Fibroblast of mammary gland (primary cell): ENCODE measurements at regions not wholly inside any gene's neighbourhood (a gene's known extent, or its start where the extent isn't known, plus 50 kb on each side); places are given as distances from the start of the nearest gene placed in this dataset.

Experiments used
- DNase-seq: peaks from one replicate; pipeline ENCODE4 v3.0.0-alpha.2; 2010; ENCODE audit warnings: low read depth
- H3K4me3 ChIP-seq: 2 replicates; pipeline ENCODE4 v1.5.1; 2011; ENCODE audit warnings: low read depth, mild to moderate bottlenecking, low read length, moderate library complexity; ENCODE audit not compliant: control insufficient read depth
- TF ChIP-seq, protein P1 (sequence below): conservative IDR thresholded peaks from 2 replicates; pipeline ENCODE4 v1.5.1; 2011; ENCODE audit warnings: low read depth, low read length, inconsistent platforms; ENCODE audit not compliant: control insufficient read depth, insufficient read depth

DNA sequence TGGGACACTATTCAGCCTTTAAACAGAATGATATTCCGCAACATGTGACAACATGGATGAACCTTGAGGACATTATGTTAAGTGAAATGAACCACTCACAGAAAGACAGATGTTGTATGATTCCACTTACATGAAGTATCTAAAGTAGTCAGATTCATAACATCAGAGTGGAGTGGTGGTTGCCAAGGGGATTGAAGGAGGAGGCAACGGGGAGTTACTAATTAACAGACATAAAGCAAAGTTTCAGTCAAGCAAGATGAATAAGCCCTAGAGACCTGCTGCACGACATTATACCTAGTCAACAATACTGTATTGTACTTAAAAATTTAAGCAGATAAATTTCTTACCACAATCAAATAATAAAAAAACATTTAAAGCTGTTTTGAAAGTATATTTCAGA is 105.0 kb upstream of the NR0B1 start:
- TF ChIP-seq, protein P1, sequence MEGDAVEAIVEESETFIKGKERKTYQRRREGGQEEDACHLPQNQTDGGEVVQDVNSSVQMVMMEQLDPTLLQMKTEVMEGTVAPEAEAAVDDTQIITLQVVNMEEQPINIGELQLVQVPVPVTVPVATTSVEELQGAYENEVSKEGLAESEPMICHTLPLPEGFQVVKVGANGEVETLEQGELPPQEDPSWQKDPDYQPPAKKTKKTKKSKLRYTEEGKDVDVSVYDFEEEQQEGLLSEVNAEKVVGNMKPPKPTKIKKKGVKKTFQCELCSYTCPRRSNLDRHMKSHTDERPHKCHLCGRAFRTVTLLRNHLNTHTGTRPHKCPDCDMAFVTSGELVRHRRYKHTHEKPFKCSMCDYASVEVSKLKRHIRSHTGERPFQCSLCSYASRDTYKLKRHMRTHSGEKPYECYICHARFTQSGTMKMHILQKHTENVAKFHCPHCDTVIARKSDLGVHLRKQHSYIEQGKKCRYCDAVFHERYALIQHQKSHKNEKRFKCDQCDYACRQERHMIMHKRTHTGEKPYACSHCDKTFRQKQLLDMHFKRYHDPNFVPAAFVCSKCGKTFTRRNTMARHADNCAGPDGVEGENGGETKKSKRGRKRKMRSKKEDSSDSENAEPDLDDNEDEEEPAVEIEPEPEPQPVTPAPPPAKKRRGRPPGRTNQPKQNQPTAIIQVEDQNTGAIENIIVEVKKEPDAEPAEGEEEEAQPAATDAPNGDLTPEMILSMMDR: no peak
- DNase-seq: no peak
- no peak overlapping the region for H3K4me3 ChIP-seq

DNA sequence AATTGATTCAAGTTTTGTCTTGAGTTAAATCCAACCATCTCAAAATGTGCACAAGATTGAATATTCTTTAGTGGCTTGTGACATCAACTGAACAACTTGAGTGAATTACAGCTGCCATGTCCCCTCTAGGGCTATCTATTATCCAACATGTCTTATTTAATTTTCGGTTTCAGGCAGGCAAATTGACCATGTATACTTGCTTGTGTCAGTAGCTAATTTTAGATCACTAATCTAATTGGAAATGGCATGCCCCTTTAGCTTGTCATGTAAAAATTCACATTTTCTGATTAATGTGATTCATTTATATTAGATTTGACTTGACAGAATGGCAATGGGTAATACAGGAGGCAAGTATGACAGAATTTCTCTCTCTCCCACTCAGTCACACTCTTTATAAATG is 93.2 kb upstream of the NR0B1 start:
- no peak for DNase-seq
- no peak overlapping the region for H3K4me3 ChIP-seq
- TF ChIP-seq, protein P1: no peak

DNA sequence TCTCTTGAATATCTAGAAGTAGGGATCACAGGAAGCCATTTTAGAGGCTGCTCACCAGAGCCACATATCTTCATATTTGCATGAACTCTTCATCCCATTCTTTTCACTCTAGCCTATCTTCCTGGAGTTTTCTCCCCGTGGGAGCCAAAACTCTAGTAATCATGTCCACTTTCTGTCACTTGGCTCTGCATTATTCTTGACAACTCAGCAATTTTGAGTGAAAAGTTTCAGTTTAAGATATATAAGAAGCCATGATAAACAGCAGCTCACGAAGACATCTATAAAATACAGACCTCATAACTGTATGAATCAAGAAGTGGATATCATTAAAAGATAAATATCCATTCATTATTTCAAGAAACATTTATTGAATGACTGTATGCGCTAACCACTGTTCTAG is 79.1 kb upstream of the NR0B1 start:
- H3K4me3 ChIP-seq: no peak overlapping the region
- TF ChIP-seq, protein P1: no peak
- no peak for DNase-seq

DNA sequence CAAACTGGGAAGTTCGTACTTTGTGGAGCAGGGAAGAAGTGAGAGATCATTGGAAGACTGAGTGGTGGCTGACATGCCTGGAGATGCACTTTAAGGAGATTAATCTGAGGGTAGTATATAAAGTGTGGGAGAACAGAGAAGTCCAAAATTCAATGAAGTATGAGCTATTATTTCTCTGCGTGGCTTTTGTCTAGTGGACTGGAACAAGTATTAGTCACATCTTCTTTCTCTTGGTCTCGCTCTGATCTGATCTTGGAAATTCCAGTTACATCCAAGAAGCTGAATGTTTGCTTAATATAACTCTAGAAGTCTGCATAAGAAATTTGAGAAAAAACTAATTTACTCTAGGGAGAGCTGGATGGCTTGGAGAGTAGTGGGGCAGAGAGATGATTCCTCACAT is 64.8 kb upstream of the NR0B1 start:
- DNase-seq: no peak

DNA sequence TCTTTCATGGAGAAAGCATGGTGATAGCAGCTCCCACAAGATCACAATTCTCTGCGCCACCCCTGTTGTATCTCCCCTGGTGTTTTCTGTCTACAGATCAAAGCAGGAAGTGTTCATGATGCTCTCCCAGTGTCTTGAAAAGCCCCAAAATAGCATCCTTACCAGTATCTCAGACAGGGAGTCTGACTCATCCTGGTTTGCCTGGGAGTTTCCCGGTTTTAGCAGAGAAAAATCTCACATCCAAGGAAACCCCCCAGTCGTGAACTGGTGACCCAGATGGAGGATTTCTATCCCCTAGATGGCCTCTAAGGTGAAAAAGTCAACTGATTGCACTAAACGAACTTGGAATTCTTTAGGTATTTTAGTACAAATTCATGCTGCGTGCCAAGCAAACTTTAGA is 64.3 kb upstream of the NR0B1 start:
- TF ChIP-seq, protein P1: no peak
- peak; percentile 3 for DNase-seq
- no peak overlapping the region for H3K4me3 ChIP-seq

More for the DNA sequence above, 64.8 kb upstream of the NR0B1 start:
- TF ChIP-seq, protein P1: no peak
- no peak overlapping the region for H3K4me3 ChIP-seq

DNA sequence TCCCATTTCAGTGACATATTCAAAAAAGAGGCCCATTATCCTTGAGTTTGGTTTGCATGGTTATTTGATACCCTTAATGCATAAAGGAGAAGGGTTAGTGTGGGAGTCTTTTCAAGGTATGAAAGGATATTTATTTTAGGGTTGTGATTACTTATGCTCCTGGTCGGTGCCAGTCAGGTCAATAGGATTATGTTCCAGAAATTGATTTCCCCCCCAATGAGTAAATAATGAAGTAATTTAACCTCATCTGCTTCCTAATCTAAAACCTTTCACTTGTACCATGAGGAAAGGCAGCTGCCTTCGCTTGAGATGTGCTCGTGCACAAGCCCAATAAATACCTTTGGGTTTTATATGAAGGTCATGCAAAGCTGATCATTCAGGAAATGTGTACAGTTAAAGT is 55.0 kb upstream of the NR0B1 start:
- DNase-seq: no peak
- TF ChIP-seq, protein P1: no peak
- H3K4me3 ChIP-seq: no peak overlapping the region
